ENCODE measurements at regions not wholly inside any gene's neighbourhood (a gene's known extent, or its start where the extent isn't known, plus 50 kb on each side); places are given as distances from the start of the nearest gene placed in this dataset.
A peak's percentile ranks its signal among the peaks of the same experiment; 100 is the strongest.
"Not testable (repeated sequence)": the region's sequence is repeated elsewhere in the genome, so short reads cannot be mapped to it uniquely, and the experiment has no call there.

- no peak for DNase-seq
Measured at GRCh38 chr12:97714107-97714563, 251.5 kb downstream of the RMST start.

GRCh38 chr12:97716356-97716755, 253.8 kb downstream of the RMST start:
- peak; percentile 32 for DNase-seq

GRCh38 chr12:97723801-97724200, 261.2 kb downstream of the RMST start:
- DNase-seq, result not testable (repeated sequence)

- DNase-seq, result no peak
Measured at GRCh38 chr12:97745406-97746101, 282.9 kb downstream of the RMST start.

GRCh38 chr12:97748298-97748697, 285.7 kb downstream of the RMST start:
- peak; percentile 97 for DNase-seq

GRCh38 chr12:97751704-97752103, 289.1 kb downstream of the RMST start:
- DNase-seq, result no peak

GRCh38 chr12:97752129-97752528, 289.5 kb downstream of the RMST start:
- no peak for DNase-seq

- DNase-seq, result no peak
Measured at GRCh38 chr12:97753332-97753731, 290.7 kb downstream of the RMST start.

GRCh38 chr12:97754306-97754705, 291.7 kb downstream of the RMST start:
- DNase-seq, result no peak

GRCh38 chr12:97756066-97756666, 293.6 kb downstream of the RMST start:
- no peak for DNase-seq

GRCh38 chr12:97756741-97757140, 294.1 kb downstream of the RMST start:
- no peak for DNase-seq

- no peak for DNase-seq
Measured at GRCh38 chr12:97757481-97758193, 295.0 kb downstream of the RMST start.

GRCh38 chr12:97758194-97758501, 295.5 kb downstream of the RMST start:
- no peak for DNase-seq

- no peak for DNase-seq
Measured at GRCh38 chr12:97758586-97758985, 296.0 kb downstream of the RMST start.

- no peak for DNase-seq
Measured at GRCh38 chr12:97760601-97761000, 298.0 kb downstream of the RMST start.

GRCh38 chr12:97763113-97763512, 300.5 kb downstream of the RMST start:
- no peak for DNase-seq

- DNase-seq, result no peak
Measured at GRCh38 chr12:97764700-97765099, 302.1 kb downstream of the RMST start.

GRCh38 chr12:97767347-97767746, 304.7 kb downstream of the RMST start:
- DNase-seq, result no peak

GRCh38 chr12:97778111-97778510, 315.5 kb downstream of the RMST start:
- DNase-seq, result no peak

GRCh38 chr12:97781342-97781741, 318.7 kb downstream of the RMST start:
- DNase-seq, result no peak

GRCh38 chr12:97784904-97785303, 322.3 kb downstream of the RMST start:
- no peak for DNase-seq

- no peak for DNase-seq
Measured at GRCh38 chr12:97790281-97790680, 327.7 kb downstream of the RMST start.

GRCh38 chr12:97797473-97797872, 334.9 kb downstream of the RMST start:
- DNase-seq, result peak; percentile 66

- DNase-seq, result no peak
Measured at GRCh38 chr12:97800561-97800960, 338.0 kb downstream of the RMST start.

Data from NCI-H1105 treated with DMSO at 0.1 percent for 48 hours (cell line).